Liver (tissue), 3 donors: ENCODE measurements at regions not wholly inside any gene's neighbourhood (a gene's known extent, or its start where the extent isn't known, plus 50 kb on each side); places are given as distances from the start of the nearest gene placed in this dataset.

ENCODE experiments used
- CTCF ChIP-seq: fragments of 150-350 bp; IDR thresholded peaks from 2 replicates; pipeline ENCODE4 v1.5.1; 2017; ENCODE audit warnings: improper control_type of control experiment, low read depth, low read length; ENCODE audit not compliant: missing input control
- GABPA ChIP-seq, 2 donors: IDR thresholded peaks in 1 of 2; conservative IDR thresholded peaks in 1 of 2; 2 replicates each; pipeline ENCODE4 v1.6.1; 2016; ENCODE audit warnings: antibody characterized with exemption in 2 of 2, mild to moderate bottlenecking in 1 of 2, moderate library complexity in 1 of 2
- MAX ChIP-seq: IDR thresholded peaks from 2 replicates; pipeline ENCODE4 v1.6.1; 2016; ENCODE audit warnings: antibody characterized with exemption
- RXRA ChIP-seq, 2 donors: IDR thresholded peaks; 2 replicates each; pipeline ENCODE4 v1.6.1; 2017 to 2018; ENCODE audit warnings: antibody characterized with exemption in 2 of 2, mild to moderate bottlenecking in 1 of 2
- SP1 ChIP-seq: IDR thresholded peaks from 2 replicates; pipeline ENCODE4 v1.6.1; 2018; ENCODE audit warnings: antibody characterized with exemption, mild to moderate bottlenecking
- YY1 ChIP-seq: IDR thresholded peaks from 2 replicates; pipeline ENCODE4 v1.6.1; 2016; ENCODE audit warnings: antibody characterized with exemption, mild to moderate bottlenecking
- donor health status: healthy.
- donor health status: healthy.

- TF ChIP-seq SP1, result no peak
- no peak for TF ChIP-seq MAX
- TF ChIP-seq CTCF, result no peak
- TF ChIP-seq RXRA (IDR thresholded peaks at IDR 0.05), result no peak
- TF ChIP-seq GABPA (IDR thresholded peaks at IDR 0.05 in 1 of 2, conservative IDR thresholded peaks at IDR 0.05 in 1 of 2), result no peak
- no peak for TF ChIP-seq YY1
These were observed 162.0 kb downstream of the RTP5 start for GRCh38 chr2:242031481-242032019.
